Neural cell (in vitro differentiated cells): ENCODE measurements at regions not wholly inside any gene's neighbourhood (a gene's known extent, or its start where the extent isn't known, plus 50 kb on each side); places are given as distances from the start of the nearest gene placed in this dataset.

Experiments
- H2AFZ ChIP-seq: fragments of 200-600, 300-800 bp; sonication (generic), shearing (Covaris generic); 2 replicates; pipeline ENCODE4 v1.6.0; 2014; ENCODE audit warnings: low read depth, mild to moderate bottlenecking, antibody characterized with exemption, low read length, moderate library complexity
- H3F3A ChIP-seq: fragments of 200-600 bp; shearing (Covaris generic); 2 replicates; pipeline ENCODE4 v1.6.1; 2016; ENCODE audit warnings: mild to moderate bottlenecking, moderate library complexity, mixed read lengths, antibody characterized with exemption, low read length; ENCODE audit not compliant: insufficient read depth, poor library complexity, severe bottlenecking
- H3K27ac ChIP-seq: fragments of 200-600, 300-800 bp; sonication (generic), shearing (Covaris generic); 2 replicates; pipeline ENCODE4 v1.5.1; 2014; ENCODE audit warnings: mild to moderate bottlenecking, low read length, moderate library complexity
- H3K27me3 ChIP-seq: fragments of 300-800, 200-600 bp; sonication (generic), shearing (Covaris generic); 2 replicates; pipeline ENCODE4 v1.6.0; 2014; ENCODE audit warnings: mild to moderate bottlenecking, low read depth, low read length, moderate library complexity; ENCODE audit not compliant: insufficient read depth
- H3K36me3 ChIP-seq: fragments of 300-800, 200-600 bp; sonication (generic), shearing (Covaris generic); 2 replicates; pipeline ENCODE4 v1.5.1; 2014; ENCODE audit warnings: mild to moderate bottlenecking, antibody characterized with exemption, low read length, moderate library complexity; ENCODE audit not compliant: insufficient read depth
- H3K4me2 ChIP-seq: fragments of 300-800, 200-600 bp; sonication (generic), shearing (Covaris generic); 2 replicates; pipeline ENCODE4 v1.6.0; 2014; ENCODE audit warnings: mild to moderate bottlenecking, low read length
- H3K4me3 ChIP-seq: fragments of 300-800, 200-600 bp; sonication (generic), shearing (Covaris generic); 2 replicates; pipeline ENCODE4 v1.5.1; 2014; ENCODE audit warnings: mild to moderate bottlenecking, low read length, moderate library complexity
- H3K79me2 ChIP-seq: fragments of 200-600 bp; shearing (Covaris generic); replicated peaks from 2 replicates; pipeline ENCODE4 v1.6.0; 2014; ENCODE audit warnings: mild to moderate bottlenecking, low read length, moderate library complexity; ENCODE audit not compliant: insufficient read depth
- H3K9ac ChIP-seq: fragments of 300-800, 200-600 bp; sonication (generic), shearing (Covaris generic); 2 replicates; pipeline ENCODE4 v1.6.1; 2016; ENCODE audit warnings: mild to moderate bottlenecking, low read length, mixed read lengths
- H3K9me2 ChIP-seq: fragments of 200-600 bp; shearing (Covaris generic); 2 replicates; pipeline ENCODE4 v1.6.1; 2016; ENCODE audit warnings: mild to moderate bottlenecking, low read length, mixed read lengths; ENCODE audit not compliant: insufficient read depth
- H3K9me3 ChIP-seq: fragments of 200-600, 300-800 bp; sonication (generic), shearing (Covaris generic); 2 replicates; pipeline ENCODE4 v1.6.1; 2016; ENCODE audit warnings: mild to moderate bottlenecking, mixed run types, low read length, moderate library complexity, mixed read lengths
- H4K20me1 ChIP-seq: fragments of 200-600 bp; shearing (Covaris generic); 2 replicates; pipeline ENCODE4 v1.6.1; 2016; ENCODE audit warnings: mild to moderate bottlenecking, mixed run types; ENCODE audit not compliant: insufficient read depth
- EP300 ChIP-seq: fragments of 450-650 bp; conservative IDR thresholded peaks from 2 replicates; pipeline ENCODE4 v1.6.1; 2014; ENCODE audit warnings: antibody characterized with exemption, mild to moderate bottlenecking, moderate library complexity; ENCODE audit not compliant: poor library complexity, severe bottlenecking
- EZH2 ChIP-seq: fragments of 200-600, 300-800 bp; shearing (Covaris generic), sonication (generic); IDR thresholded peaks from 2 replicates; pipeline ENCODE4 v1.6.1; 2014; ENCODE audit warnings: antibody characterized with exemption, low read length, borderline replicate concordance, mild to moderate bottlenecking; ENCODE audit not compliant: insufficient read depth, poor library complexity, severe bottlenecking
- MXI1 ChIP-seq: fragments of 450-650 bp; conservative IDR thresholded peaks from 2 replicates; pipeline ENCODE4 v1.6.1; 2014; ENCODE audit warnings: antibody characterized with exemption, mild to moderate bottlenecking; ENCODE audit not compliant: poor library complexity, severe bottlenecking
- POLR2AphosphoS5 ChIP-seq: IDR thresholded peaks from 2 replicates; pipeline ENCODE4 v1.6.1; 2012
- RAD21 ChIP-seq: fragments of 450-650 bp; conservative IDR thresholded peaks from 2 replicates; pipeline ENCODE4 v1.6.1; 2014; ENCODE audit warnings: antibody characterized with exemption, mild to moderate bottlenecking, moderate library complexity
- SMC3 ChIP-seq: fragments of 450-650 bp; conservative IDR thresholded peaks from 2 replicates; pipeline ENCODE4 v1.6.1; 2014; ENCODE audit warnings: antibody characterized with exemption, mild to moderate bottlenecking, moderate library complexity; ENCODE audit not compliant: poor library complexity
- TAF1 ChIP-seq: IDR thresholded peaks from 2 replicates; pipeline ENCODE4 v1.6.1; 2012; ENCODE audit warnings: low read depth
- TF ChIP-seq, protein P1 (sequence below): IDR thresholded peaks from 2 replicates; pipeline ENCODE4 v1.6.1; 2012; ENCODE audit warnings: borderline replicate concordance
- TF ChIP-seq, protein P2 (sequence below): fragments of 450-650 bp; IDR thresholded peaks from 2 replicates; pipeline ENCODE4 v1.5.1; 2014; ENCODE audit warnings: antibody characterized with exemption, mild to moderate bottlenecking, moderate library complexity; ENCODE audit not compliant: poor library complexity, severe bottlenecking

DNA sequence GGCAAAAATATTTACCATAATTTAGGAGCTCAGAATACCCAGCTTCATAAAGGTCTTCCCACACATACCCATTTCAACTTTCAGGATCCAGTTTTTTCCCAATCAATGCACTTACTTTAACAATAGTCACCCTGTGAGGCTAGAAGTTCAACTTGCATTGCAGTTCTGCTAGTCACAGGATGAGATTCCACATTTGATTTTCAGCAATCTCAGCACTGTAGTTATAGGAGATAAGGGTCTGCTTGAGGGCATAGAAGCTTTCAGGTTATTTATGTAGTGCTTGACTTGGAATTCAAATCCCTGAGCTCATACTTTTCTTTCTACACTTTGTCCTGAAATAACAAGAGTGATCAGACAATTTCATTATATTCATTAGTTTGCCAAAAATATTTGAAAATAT, 78.3 kb upstream of the IL2 start:
- no peaks in the 10 kb centered on the region for H4K20me1 ChIP-seq
- H3K27ac ChIP-seq: no peak overlapping the region
- H3K4me3 ChIP-seq: no peak overlapping the region
- no peaks in the 10 kb centered on the region for H3K9me3 ChIP-seq
- no peaks in the 10 kb centered on the region for H3K36me3 ChIP-seq
- H3K27me3 ChIP-seq: no peaks in the 10 kb centered on the region
- H3K79me2 ChIP-seq: no peaks in the 10 kb centered on the region
- no peaks in the 10 kb centered on the region for H3F3A ChIP-seq
- TF ChIP-seq, protein P1, sequence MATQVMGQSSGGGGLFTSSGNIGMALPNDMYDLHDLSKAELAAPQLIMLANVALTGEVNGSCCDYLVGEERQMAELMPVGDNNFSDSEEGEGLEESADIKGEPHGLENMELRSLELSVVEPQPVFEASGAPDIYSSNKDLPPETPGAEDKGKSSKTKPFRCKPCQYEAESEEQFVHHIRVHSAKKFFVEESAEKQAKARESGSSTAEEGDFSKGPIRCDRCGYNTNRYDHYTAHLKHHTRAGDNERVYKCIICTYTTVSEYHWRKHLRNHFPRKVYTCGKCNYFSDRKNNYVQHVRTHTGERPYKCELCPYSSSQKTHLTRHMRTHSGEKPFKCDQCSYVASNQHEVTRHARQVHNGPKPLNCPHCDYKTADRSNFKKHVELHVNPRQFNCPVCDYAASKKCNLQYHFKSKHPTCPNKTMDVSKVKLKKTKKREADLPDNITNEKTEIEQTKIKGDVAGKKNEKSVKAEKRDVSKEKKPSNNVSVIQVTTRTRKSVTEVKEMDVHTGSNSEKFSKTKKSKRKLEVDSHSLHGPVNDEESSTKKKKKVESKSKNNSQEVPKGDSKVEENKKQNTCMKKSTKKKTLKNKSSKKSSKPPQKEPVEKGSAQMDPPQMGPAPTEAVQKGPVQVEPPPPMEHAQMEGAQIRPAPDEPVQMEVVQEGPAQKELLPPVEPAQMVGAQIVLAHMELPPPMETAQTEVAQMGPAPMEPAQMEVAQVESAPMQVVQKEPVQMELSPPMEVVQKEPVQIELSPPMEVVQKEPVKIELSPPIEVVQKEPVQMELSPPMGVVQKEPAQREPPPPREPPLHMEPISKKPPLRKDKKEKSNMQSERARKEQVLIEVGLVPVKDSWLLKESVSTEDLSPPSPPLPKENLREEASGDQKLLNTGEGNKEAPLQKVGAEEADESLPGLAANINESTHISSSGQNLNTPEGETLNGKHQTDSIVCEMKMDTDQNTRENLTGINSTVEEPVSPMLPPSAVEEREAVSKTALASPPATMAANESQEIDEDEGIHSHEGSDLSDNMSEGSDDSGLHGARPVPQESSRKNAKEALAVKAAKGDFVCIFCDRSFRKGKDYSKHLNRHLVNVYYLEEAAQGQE: no peak
- TF ChIP-seq RAD21: no peak
- no peak for TF ChIP-seq MXI1
- no peak for TF ChIP-seq EZH2
- TF ChIP-seq, protein P2, sequence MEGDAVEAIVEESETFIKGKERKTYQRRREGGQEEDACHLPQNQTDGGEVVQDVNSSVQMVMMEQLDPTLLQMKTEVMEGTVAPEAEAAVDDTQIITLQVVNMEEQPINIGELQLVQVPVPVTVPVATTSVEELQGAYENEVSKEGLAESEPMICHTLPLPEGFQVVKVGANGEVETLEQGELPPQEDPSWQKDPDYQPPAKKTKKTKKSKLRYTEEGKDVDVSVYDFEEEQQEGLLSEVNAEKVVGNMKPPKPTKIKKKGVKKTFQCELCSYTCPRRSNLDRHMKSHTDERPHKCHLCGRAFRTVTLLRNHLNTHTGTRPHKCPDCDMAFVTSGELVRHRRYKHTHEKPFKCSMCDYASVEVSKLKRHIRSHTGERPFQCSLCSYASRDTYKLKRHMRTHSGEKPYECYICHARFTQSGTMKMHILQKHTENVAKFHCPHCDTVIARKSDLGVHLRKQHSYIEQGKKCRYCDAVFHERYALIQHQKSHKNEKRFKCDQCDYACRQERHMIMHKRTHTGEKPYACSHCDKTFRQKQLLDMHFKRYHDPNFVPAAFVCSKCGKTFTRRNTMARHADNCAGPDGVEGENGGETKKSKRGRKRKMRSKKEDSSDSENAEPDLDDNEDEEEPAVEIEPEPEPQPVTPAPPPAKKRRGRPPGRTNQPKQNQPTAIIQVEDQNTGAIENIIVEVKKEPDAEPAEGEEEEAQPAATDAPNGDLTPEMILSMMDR: no peak
- no peak for TF ChIP-seq SMC3
- no peak for TF ChIP-seq EP300
- no peak for TF ChIP-seq POLR2AphosphoS5
- no peak for TF ChIP-seq TAF1
- no peak overlapping the region for H3K4me2 ChIP-seq
- H3K9me2 ChIP-seq: no peaks in the 10 kb centered on the region
- H2AFZ ChIP-seq: no peak overlapping the region
- no peak overlapping the region for H3K9ac ChIP-seq

DNA sequence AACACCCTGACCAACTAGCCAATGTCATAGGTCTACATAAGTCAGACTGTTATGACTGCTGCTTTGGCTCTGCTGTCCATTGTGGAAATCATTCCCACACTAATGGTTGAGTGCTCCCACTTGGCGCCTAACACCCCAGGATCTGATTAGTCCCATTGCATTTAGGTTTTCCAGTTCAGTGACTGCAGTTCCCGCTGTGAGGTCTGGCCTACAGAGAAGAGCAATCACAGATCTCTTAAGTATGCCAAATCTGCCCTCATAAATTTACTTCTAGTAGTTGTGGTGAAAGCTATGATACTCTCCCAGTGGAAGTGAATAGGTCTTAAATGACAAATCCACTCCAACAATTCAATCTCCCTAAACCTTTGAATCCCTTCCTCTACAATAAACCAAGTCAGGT, 77.3 kb upstream of the IL2 start:
- no peaks in the 10 kb centered on the region for H4K20me1 ChIP-seq
- TF ChIP-seq, protein P2: no peak
- TF ChIP-seq, protein P1: no peak
- TF ChIP-seq TAF1 (no peak), EP300 (no peak), MXI1 (no peak), EZH2 (no peak), RAD21 (no peak), POLR2AphosphoS5 (no peak), SMC3 (no peak)

More for the DNA sequence above, 77.3 kb upstream of the IL2 start:
- no peak overlapping the region for H3K4me3 ChIP-seq
- H3K79me2 ChIP-seq: no peaks in the 10 kb centered on the region
- no peaks in the 10 kb centered on the region for H3F3A ChIP-seq
- H3K9me3 ChIP-seq: no peaks in the 10 kb centered on the region
- no peak overlapping the region for H3K9ac ChIP-seq
- H3K9me2 ChIP-seq: no peaks in the 10 kb centered on the region
- H3K27ac ChIP-seq: no peak overlapping the region
- no peak overlapping the region for H3K4me2 ChIP-seq
- H3K27me3 ChIP-seq: no peaks in the 10 kb centered on the region
- H3K36me3 ChIP-seq: no peaks in the 10 kb centered on the region
- H2AFZ ChIP-seq: no peak overlapping the region
